K562 (cell line): ENCODE measurements at regions not wholly inside any gene's neighbourhood (a gene's known extent, or its start where the extent isn't known, plus 50 kb on each side); places are given as distances from the start of the nearest gene placed in this dataset.

Experiments used
- ATAC-seq: fragments of 200-7000 bp; cut with Tn5 transposase; 3 replicates; pipeline ENCODE4 v1.9.1; 2020; ENCODE audit warnings: moderate library complexity
- BruUV-seq: library from RNA; stranded (reverse); fragments of 400-500 nt; replicated peaks from 2 replicates; lab custom pipeline; 2021; lab: Mats Ljungman, UMichigan
- CTCF ChIA-PET: fragments of 300-600 bp; formaldehyde crosslinking; extraction: SDS; loops from one replicate; lab custom pipeline; 2021; ENCODE audit warnings: low intra/inter-chr PET ratio; lab: Yijun Ruan, JAX
- POLR2A ChIA-PET: fragments of 300-600, 350-650 bp; sonication (Branson Sonifier 250); formaldehyde crosslinking; extraction: SDS; loops from one replicate; lab custom pipeline; 2021; ENCODE audit warnings: antibody characterized with exemption, inconsistent platforms; lab: Yijun Ruan, JAX
- DNase-seq, 4 experiments: peaks; one replicate each; pipeline versions ENCODE4 v3.0.0 to v3.0.0-alpha.2; 2011 to 2018; ENCODE audit warnings: low spot score in 3 of 4, mixed read lengths in 3 of 4; ENCODE audit errors: extremely low read depth in 1 of 4
- FAIRE-seq: peaks from 2 replicates; lab custom pipeline; 2011; peaks lifted over from hg19 to GRCh38; lab: Jason Lieb, UNC
- H2AFZ ChIP-seq: 2 replicates; pipeline ENCODE4 v1.6.0; 2011; ENCODE audit warnings: low read depth, low read length, control low read depth, inconsistent platforms
- H3K27ac ChIP-seq: fragments of 200-600 bp; 3 replicates; pipeline ENCODE4 v1.8.0; 2011; ENCODE audit warnings: low read depth, mild to moderate bottlenecking, control low read depth, inconsistent platforms, low read length, moderate library complexity, mixed read lengths; ENCODE audit errors: extremely low read depth
- H3K27me3 ChIP-seq, 2 experiments: fragments of 300-600 bp in 1 of 2; 2 replicates in 1 of 2; 3 replicates in 1 of 2; pipeline versions ENCODE4 v1.6.0 to v1.8.0; 2011; ENCODE audit warnings: inconsistent platforms in 2 of 2, low read length in 2 of 2, mild to moderate bottlenecking in 1 of 2, mixed read lengths in 1 of 2, moderate library complexity in 1 of 2; ENCODE audit not compliant: control insufficient read depth in 2 of 2, insufficient read depth in 2 of 2
- H3K36me3 ChIP-seq: fragments of 300-600 bp; 3 replicates; pipeline ENCODE4 v1.8.0; 2011; ENCODE audit warnings: mild to moderate bottlenecking, low read length, inconsistent platforms; ENCODE audit not compliant: control insufficient read depth, insufficient read depth
- H3K4me1 ChIP-seq, 2 experiments: fragments of 200-600 bp in 1 of 2; replicated peaks in 1 of 2; 2 replicates in 1 of 2; 3 replicates in 1 of 2; pipeline versions ENCODE4 v1.5.1 to v1.8.0; 2011; ENCODE audit warnings: inconsistent platforms in 2 of 2, low read length in 2 of 2, mild to moderate bottlenecking in 1 of 2, mixed read lengths in 1 of 2, moderate library complexity in 1 of 2; ENCODE audit not compliant: control insufficient read depth in 2 of 2, insufficient read depth in 2 of 2
- H3K4me2 ChIP-seq: 2 replicates; pipeline ENCODE4 v1.6.1; 2011; ENCODE audit warnings: low read length, control low read depth, inconsistent platforms, mixed read lengths; ENCODE audit not compliant: insufficient read depth
- H3K4me3 ChIP-seq: fragments of 200-600 bp; sonication (generic), shearing (Covaris generic); 2 replicates; pipeline ENCODE4 v1.5.1; 2016; ENCODE audit warnings: control low read depth, inconsistent platforms
- H3K79me2 ChIP-seq: fragments of 200-600 bp; 3 replicates; pipeline ENCODE4 v1.8.0; 2011; ENCODE audit warnings: low read length, inconsistent platforms; ENCODE audit not compliant: control insufficient read depth, insufficient read depth
- H3K9ac ChIP-seq, 2 experiments: 2 replicates each; pipeline versions ENCODE4 v1.6.0 to v1.6.1; 2011; ENCODE audit warnings: low read depth in 2 of 2, low read length in 2 of 2, control low read depth in 1 of 2, inconsistent platforms in 1 of 2, mild to moderate bottlenecking in 1 of 2, mixed read lengths in 1 of 2; ENCODE audit not compliant: insufficient read depth in 1 of 2
- H3K9me1 ChIP-seq: one replicate; pipeline ENCODE4 v1.6.0; 2011; ENCODE audit warnings: inconsistent platforms, mild to moderate bottlenecking, low read length, moderate library complexity; ENCODE audit not compliant: control insufficient read depth, insufficient read depth
- H3K9me3 ChIP-seq: replicated peaks from 2 replicates; pipeline ENCODE4 v1.5.1; 2011; ENCODE audit warnings: low read depth, low read length, inconsistent platforms; ENCODE audit not compliant: control insufficient read depth, insufficient read depth
- H4K20me1 ChIP-seq: replicated peaks from 2 replicates; pipeline ENCODE4 v1.6.1; 2011; ENCODE audit warnings: low read length, inconsistent platforms, mixed read lengths; ENCODE audit not compliant: control insufficient read depth, insufficient read depth
- ATF3 ChIP-seq, 2 experiments: fragments of 450-650 bp in 1 of 2; sonication (generic) in 1 of 2; formaldehyde crosslinking in 1 of 2; IDR thresholded peaks in 1 of 2; conservative IDR thresholded peaks in 1 of 2; 2 replicates each; pipeline versions ENCODE4 v1.6.1 to v1.8.1; 2016 to 2023; ENCODE audit warnings: mild to moderate bottlenecking in 2 of 2, moderate library complexity in 2 of 2, inconsistent platforms in 1 of 2, missing genetic modification reagents in 1 of 2
- CEBPG ChIP-seq, 3 experiments: fragments of 200-800 bp in 1 of 3; sonication (Bioruptor generic) in 1 of 3; sonication (generic) in 1 of 3; formaldehyde crosslinking in 1 of 3; IDR thresholded peaks in 2 of 3; conservative IDR thresholded peaks in 1 of 3; 2 replicates each; pipeline versions ENCODE4 v1.6.1 to v1.8.0; 2016 to 2022; ENCODE audit warnings: missing compliant biosample characterization in 2 of 3, missing genetic modification characterization in 2 of 3, mild to moderate bottlenecking in 1 of 3, missing genetic modification reagents in 1 of 3
- E2F5 ChIP-seq: sonication (generic); formaldehyde crosslinking; IDR thresholded peaks from 2 replicates; pipeline ENCODE4 v1.8.0; 2022; ENCODE audit warnings: mild to moderate bottlenecking, missing genetic modification reagents
- FOSL1 ChIP-seq: fragments of 200-800 bp; sonication (Bioruptor generic); conservative IDR thresholded peaks from 2 replicates; pipeline ENCODE4 v1.6.1; 2016; ENCODE audit warnings: missing genetic modification characterization, missing compliant biosample characterization
- GABPB1 ChIP-seq: sonication (generic); formaldehyde crosslinking; IDR thresholded peaks from 2 replicates; pipeline ENCODE4 v1.8.0; 2022; ENCODE audit warnings: mild to moderate bottlenecking, missing genetic modification reagents
- HNRNPL ChIP-seq: fragments of 200-400 bp; formaldehyde crosslinking; IDR thresholded peaks from 2 replicates; pipeline ENCODE4 v1.6.1; 2017; ENCODE audit warnings: low read depth, mild to moderate bottlenecking, low read length
- MTA1 ChIP-seq: fragments of 450-650 bp; IDR thresholded peaks from 2 replicates; pipeline ENCODE4 v1.6.1; 2017; ENCODE audit warnings: borderline replicate concordance
- NCOR1 ChIP-seq: fragments of 450-650 bp; IDR thresholded peaks from 2 replicates; pipeline ENCODE4 v1.6.1; 2016; ENCODE audit warnings: mild to moderate bottlenecking, moderate library complexity
- PRMT5 ChIP-seq: sonication (generic); formaldehyde crosslinking; IDR thresholded peaks from 2 replicates; pipeline ENCODE4 v1.5.0; 2020; ENCODE audit warnings: missing genetic modification reagents
- RREB1 ChIP-seq: fragments of 250-450 bp; sonication (Bioruptor Pico); IDR thresholded peaks from 2 replicates; pipeline ENCODE4 v1.4.0; 2020
- SIN3B ChIP-seq: fragments of 450-650 bp; IDR thresholded peaks from 2 replicates; pipeline ENCODE4 v1.6.1; 2017; ENCODE audit warnings: low read depth, mild to moderate bottlenecking, moderate library complexity
- ZC3H8 ChIP-seq: fragments of 450-650 bp; IDR thresholded peaks from 2 replicates; pipeline ENCODE4 v1.6.1; 2017
- ZKSCAN3 ChIP-seq: fragments of 250-450 bp; sonication (Bioruptor Pico); IDR thresholded peaks from 2 replicates; pipeline ENCODE4 v1.4.0; 2020
- ZNF77 ChIP-seq: fragments of 250-450 bp; sonication (Bioruptor Pico); IDR thresholded peaks from 2 replicates; pipeline ENCODE4 v1.5.0; 2020
- ZNF778 ChIP-seq: fragments of 450-650 bp; formaldehyde crosslinking; IDR thresholded peaks from 2 replicates; pipeline ENCODE4 v1.4.0; 2020; ENCODE audit warnings: mild to moderate bottlenecking, moderate library complexity
- WGBS: fragments of 100-300 bp; shearing (Covaris generic); methylation state at CpG from one replicate; pipeline ENCODE4 v1.1.6; 2016; ENCODE audit warnings: low coverage, mixed read lengths; ENCODE audit not compliant: insufficient coverage; ENCODE audit errors: missing lambda C conversion rate; 5-methylcytosine and 5-hydroxymethylcytosine counted together
- in situ Hi-C: fragments of 300-500 bp; cut with MboI; formaldehyde crosslinking; loops from 4 replicates; pipeline ENCODE4 v1.15.0; 2018; ENCODE audit warnings: inconsistent platforms, mixed read lengths
- intact Hi-C: fragments of 100-400 bp; cut with micrococcal nuclease; formaldehyde crosslinking; loops from 2 replicates; pipeline ENCODE4 v1.14.2; 2022

- Histone ChIP-seq H3K4me3 (no peak overlapping the region), H2AFZ (0 out of 2 replicates have a peak overlapping the region, but pooled peaks have one; percentile 32), H4K20me1 (no peaks in the 10 kb centered on the region), H3K9me3 (no peaks in the 10 kb centered on the region), H3K4me2 (no peak overlapping the region), H3K79me2 (no peaks in the 10 kb centered on the region), H3K9me1 (no peaks in the 10 kb centered on the region), H3K9ac (no peak overlapping the region), H3K36me3 (no peaks in the 10 kb centered on the region), H3K27ac (no peak overlapping the region), H3K4me1 (peaks cover 0 to 7% of the 10 kb centered on the region in 2 experiments; a peak in 1 of 5 replicates), H3K27me3 (no peaks in the 10 kb centered on the region)
- peak in 3 of 4 experiments; percentile 10 to 52 (median 39) for DNase-seq
- ATAC-seq: peak; percentile 45; the same call in 1 of the 3 replicates
- ChIA-PET POLR2A (no interaction called here), CTCF (no interaction called here)
- peak; percentile 76 for FAIRE-seq
- 34% methylated on average over 6 of the region's 7 CpGs for WGBS
- intact Hi-C loops: no loop called here
- BruUV-seq: no TSS peak
- in situ Hi-C loops: no loop called here
- TF ChIP-seq SIN3B: no peak
- peak; percentile 57 for TF ChIP-seq ATF3 (IDR thresholded peaks at IDR 0.05)
- TF ChIP-seq ATF3 (CRISPR knock-in tag; conservative IDR thresholded peaks at IDR 0.05): no peak
- TF ChIP-seq PRMT5 (CRISPR knock-in tag): no peak
- TF ChIP-seq E2F5 (CRISPR knock-in tag): no peak
- no peak for TF ChIP-seq NCOR1
- no peak for TF ChIP-seq MTA1
- TF ChIP-seq GABPB1 (CRISPR knock-in tag): no peak
- TF ChIP-seq ZNF77 (CRISPR knock-in tag): no peak
- no peak for TF ChIP-seq CEBPG (CRISPR knock-in tag; IDR thresholded peaks at IDR 0.05)
- TF ChIP-seq CEBPG (tag; conservative IDR thresholded peaks at IDR 0.05 in 1 of 2, IDR thresholded peaks at IDR 0.05 in 1 of 2): 0 out of 4 replicates have a peak, but pooled peaks of 1 of the 2 experiments have one; percentile 12
- no peak for TF ChIP-seq ZKSCAN3
- TF ChIP-seq ZC3H8: no peak
- peak; percentile 49; the same call in 1 of the 2 replicates for TF ChIP-seq FOSL1
- no peak for TF ChIP-seq ZNF778 (CRISPR knock-in tag)
- TF ChIP-seq HNRNPL: no peak
- TF ChIP-seq RREB1 (CRISPR knock-in tag): no peak
Observed at GRCh38 chr2:190791347-190791975, 89.2 kb upstream of the GLS start.
